DMS53 treated with DMSO at 0.1 percent for 48 hours (cell line): ENCODE measurements at regions not wholly inside any gene's neighbourhood (a gene's known extent, or its start where the extent isn't known, plus 50 kb on each side); places are given as distances from the start of the nearest gene placed in this dataset.
A peak's percentile ranks its signal among the peaks of the same experiment; 100 is the strongest.

Experiments used
- DNase-seq: peaks from one replicate; lab custom pipeline; 2025; ENCODE audit not compliant: unreplicated experiment; lab: John Stamatoyannopoulos, UW

DNA sequence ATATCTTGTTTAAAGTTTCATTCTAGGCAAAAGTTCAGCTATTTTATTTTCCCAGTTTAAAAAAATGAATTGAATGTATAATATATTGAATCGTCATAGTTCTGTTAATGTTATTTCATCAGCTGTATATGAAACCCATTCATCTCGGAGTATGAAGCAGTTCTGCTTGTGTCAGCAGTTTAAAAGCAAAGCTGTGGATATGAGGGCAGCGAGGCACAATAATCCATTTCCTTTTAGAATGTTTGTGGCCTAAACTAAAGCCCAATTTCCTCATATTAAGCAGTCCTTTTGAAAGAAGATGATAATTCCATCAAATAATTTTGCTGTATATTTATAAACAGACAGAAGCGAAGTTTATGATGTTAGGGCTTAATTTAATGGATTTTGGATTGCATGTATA, 300.1 kb downstream of the SAMD5 start:
- DNase-seq: no peak

DNA sequence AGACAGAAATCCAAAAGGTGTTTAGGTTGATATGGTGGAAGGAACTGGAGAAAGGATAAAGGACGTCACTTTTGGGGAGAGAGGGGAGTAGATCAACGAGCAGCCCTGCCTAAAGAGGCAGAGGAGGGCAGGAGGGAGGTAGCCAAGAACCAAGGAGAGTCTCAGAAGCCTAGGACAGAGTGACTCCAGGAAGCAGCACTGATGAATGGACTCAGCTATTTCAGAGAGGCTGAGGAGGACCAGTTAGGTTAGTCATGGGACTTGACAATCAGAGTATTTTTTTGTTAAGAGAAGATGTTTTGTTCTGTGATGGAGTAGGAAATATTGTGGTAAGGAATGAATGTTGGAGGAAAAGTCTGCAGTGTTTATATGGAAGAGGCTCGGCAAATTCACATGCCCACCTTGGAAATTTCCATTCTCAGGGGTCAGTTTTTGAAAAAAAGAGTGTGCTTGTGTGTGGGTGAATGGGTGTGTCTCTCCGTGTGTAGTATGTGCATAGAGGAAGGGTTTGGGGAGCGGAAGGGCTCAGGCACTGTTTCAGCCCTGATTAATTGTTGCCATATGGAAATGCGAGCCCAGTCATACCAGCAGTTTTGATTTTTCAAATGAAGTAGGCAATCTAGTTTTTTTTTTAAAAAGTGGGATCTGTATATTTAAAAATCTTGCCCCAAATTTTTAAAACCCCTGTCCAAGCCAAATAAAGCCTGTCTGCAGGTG, 303.6 kb downstream of the SAMD5 start:
- no peak for DNase-seq

DNA sequence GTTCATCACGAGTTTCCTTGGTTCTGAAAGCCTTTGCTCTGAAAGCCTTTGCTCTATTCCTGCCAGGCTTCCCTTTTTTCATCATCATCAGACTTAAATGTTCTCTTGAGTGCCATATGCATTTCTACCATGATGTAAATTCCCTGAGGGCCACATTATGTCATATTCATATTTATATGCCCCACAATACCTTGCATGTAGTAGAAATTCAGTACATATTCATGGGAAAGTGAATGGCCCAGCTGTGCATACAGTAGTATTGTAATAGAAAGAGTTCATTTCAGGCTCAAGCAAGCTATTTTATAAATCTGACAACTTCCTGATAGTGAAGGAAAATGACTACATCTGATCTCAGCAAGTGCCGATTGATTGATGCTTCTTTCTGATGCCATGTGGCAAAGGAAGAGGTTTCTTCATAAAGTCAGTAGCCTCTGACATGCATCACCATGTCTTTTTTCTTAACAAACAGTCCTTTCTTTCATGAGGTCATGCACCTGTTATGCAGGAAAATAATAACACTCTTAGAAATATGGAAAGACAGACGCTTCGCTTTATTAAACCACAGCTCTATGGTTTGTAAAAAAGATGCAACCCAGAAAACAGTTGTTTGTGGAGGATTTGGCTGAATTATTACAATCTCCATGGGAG, 308.7 kb downstream of the SAMD5 start:
- no peak for DNase-seq

DNA sequence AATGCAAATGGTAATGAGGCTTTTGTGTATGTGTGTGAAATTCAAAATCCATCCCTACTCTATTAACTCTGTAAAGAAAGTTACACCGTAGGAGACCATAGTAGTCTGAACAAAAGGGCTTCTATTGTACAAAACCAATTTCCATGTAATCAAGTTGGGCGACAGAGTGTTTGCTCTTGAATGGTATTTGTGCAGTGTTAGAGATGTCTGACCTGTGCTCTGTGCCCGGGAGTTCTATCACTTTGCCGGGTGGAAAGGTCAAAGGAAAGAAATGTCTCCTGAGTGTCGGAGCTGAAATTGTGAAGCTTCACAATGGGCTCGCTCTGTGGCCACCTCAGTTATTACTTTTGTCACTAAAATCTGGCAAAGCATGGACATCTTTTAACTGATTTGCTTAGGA, 312.0 kb downstream of the SAMD5 start:
- no peak for DNase-seq

DNA sequence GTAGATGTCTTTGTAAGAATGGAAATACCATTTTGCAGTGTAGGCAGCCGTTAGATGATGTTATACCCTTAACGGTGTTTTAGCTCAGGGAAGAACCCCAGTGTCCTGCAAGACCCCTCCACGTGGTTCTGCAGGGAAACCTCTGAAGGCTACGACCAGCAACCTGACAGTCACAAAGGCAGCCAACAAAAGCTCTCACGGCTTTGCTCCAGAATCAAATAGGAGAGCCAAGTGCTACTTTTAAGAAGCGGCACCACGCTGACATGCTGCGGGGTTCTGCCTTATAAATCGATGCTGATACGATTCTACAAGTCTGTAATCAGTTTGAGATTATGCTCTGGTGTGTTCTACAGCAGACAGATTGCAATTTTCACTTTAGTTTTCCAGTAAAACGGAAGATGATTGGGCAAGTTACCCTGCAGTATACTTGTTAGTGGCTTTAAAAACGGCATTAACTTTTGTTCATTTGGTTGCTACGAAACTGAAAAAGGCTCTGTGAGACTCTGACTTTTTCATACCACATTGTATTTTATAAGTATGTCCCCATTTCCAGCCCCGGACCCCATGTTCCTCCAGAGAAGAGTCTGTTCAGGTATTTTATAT, 312.9 kb downstream of the SAMD5 start:
- DNase-seq: no peak

DNA sequence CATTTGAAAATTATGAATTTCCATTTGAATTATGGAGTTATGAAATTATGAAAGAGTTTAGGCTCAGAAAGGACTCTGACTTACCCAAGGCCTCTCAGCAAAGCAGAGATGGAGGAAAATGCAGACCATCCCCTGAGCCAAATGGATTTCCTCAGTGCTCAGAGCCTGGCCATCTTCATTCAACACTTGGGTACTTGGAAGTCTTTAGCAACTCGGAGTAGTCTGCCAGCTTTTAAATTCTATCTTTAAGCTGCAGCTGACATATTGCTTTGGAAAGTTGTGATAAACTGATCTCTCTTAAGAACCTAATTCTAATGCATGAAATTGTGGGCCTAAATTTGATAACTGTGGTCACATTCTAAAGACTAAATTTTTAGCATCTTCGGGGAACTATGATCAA, 315.4 kb downstream of the SAMD5 start:
- DNase-seq: no peak

DNA sequence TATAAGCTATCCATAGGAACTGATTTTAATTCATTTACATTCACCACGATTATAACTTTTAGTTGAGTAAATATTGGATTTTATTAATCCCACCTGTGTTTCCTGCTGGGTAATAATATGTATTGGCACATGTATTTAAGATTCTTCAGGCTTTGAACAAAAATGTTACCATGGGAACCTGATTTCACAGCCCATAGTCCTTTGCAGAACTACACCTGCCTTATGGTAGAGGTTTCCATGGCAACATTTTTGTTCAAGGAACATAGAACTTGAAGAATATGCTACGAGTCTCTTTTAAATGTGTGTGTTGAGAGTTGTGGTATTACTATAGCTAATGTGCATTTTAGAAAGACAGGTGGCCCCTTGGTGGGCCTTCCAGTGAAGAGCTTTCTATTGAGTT, 317.4 kb downstream of the SAMD5 start:
- DNase-seq: no peak

DNA sequence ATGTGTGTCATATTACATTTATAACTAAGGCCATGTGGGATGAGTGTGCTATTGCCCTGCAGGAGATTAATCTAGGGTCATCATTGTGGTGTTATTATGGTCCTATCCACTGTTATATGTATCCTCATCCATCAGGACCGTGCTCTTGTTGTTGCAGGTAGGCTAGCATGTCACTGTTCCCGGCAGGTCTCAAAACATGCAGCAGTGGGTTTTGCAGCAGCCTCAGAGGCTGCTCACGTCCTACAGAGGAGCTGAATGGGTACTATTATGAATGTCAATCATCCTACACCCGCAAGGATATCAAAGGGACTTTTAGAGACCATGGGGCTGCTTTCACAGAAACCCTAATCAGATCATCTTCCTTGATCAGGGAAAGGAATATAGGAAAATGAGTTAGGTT, 318.2 kb downstream of the SAMD5 start:
- DNase-seq: no peak

DNA sequence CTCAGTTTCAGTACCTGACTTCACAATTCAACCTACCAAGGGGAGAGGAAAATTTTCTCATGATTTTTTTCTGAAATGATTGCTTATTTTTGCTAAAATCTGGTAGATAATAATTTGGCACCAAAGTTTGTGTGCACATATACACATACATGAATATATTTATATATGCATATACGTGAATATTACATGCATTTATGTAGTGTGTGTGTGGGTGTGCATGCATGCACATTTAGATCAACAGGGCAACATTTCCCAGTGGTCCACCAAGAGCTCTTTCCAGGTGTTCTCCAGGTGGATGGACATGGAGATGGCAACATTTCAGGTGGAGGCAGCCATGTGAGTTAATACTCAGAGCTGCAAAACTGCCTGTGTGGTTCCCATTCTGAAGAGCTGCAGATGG, 320.9 kb downstream of the SAMD5 start:
- DNase-seq: no peak

DNA sequence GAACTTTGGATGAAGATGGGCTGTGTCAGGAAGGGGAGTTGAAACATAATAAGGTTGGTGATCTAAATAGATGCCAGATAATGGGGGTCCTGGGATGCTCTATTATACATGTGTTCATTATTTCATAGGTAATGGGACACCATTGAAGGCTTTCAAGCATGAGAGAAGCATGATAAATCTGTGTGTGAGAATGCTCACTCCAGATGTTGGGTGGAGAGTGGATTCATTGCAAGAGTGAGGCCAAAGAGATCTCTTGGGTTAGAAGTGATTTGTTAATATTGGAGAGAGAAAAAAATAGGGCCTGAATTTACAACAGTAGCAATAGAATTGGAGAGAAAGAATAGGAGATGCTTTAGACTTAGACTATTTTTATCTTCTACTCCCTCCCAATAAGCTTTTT, 321.3 kb downstream of the SAMD5 start:
- no peak for DNase-seq

DNA sequence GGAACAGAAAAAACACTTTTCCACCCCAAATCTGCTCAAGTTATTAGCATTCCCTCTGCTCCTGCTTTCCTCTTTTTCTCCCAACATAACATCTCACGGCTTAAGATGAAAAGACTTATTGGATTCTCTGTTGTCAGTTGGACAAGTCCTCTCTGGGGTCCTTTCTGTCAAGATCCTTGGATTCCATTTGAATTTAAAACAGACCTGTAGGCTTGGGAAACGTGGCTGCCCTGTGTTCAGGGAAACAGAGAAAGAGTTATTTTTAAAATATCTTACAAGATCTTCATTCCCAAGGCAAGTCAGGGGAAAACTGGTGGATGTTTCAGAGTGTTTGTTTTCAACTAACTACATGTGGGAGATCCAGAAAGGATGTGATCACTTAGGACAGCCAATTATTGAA, 322.9 kb downstream of the SAMD5 start:
- no peak for DNase-seq

DNA sequence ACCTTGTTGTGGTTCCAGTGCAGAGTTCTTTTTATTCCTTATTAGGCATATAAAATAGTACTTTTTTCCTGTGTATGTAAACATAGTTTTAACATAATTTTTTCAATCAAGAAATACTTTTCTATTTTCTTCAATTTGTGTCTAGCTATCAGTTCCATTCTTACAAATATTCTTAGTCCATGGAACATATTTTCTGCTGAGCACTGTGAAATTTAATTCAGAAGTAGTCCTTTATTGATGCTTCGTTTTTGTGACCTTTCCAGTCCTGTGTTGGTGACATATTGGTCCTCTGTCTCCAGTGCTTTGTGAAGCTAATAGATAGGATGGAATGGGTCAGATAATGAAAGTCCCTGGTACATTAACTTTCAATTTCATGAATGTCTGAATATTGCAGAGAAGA, 325.1 kb downstream of the SAMD5 start:
- no peak for DNase-seq

DNA sequence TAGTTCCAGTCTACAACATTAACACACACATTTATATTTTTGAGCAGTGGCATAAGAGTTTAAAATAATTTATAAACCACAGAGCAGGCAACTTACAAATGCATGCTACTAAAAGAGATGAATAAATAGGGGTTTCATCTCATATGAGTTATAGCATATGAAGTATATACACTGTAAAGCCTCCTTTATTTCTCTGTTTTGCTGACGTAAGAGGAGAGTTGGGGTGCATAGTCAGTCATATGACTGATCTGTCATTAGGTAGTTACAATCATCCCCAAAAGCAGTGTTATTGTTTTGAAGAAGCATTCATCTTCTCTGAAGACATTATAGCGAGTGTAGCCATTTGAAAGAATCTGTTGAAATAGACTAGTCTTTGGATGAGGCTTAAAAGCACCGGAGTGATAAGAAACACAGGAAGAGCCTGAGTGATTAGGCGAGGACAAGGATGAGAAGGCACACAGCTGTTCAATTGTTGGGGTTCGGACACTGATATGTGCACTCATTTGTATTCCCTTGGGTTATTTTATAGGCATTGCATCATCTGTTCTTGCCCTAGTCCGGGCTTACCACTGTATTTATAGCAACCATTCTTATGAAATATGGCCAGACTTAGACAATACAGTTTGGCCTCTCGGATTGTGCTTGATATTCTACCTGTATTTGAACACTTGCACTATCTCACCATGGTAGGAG, 325.7 kb downstream of the SAMD5 start:
- no peak for DNase-seq

DNA sequence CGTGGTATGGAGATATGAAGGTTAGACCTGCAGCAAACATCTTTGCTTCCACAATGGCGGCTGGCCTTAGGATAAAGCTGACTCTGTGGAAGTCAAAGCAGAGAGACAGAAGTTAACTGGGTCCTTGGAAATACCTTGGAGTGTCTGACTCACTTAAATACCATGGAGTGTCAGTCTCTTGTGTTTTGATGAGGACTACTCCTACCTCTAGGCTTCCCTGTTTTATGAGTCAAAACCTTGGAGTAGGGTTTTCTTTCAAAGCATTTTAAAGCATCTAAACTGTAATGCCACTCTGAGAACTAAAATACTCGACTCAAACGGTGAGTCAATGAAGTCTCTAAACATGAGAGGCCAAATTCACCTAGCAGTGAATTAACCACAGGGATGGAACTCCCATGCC, 329.1 kb downstream of the SAMD5 start:
- no peak for DNase-seq

DNA sequence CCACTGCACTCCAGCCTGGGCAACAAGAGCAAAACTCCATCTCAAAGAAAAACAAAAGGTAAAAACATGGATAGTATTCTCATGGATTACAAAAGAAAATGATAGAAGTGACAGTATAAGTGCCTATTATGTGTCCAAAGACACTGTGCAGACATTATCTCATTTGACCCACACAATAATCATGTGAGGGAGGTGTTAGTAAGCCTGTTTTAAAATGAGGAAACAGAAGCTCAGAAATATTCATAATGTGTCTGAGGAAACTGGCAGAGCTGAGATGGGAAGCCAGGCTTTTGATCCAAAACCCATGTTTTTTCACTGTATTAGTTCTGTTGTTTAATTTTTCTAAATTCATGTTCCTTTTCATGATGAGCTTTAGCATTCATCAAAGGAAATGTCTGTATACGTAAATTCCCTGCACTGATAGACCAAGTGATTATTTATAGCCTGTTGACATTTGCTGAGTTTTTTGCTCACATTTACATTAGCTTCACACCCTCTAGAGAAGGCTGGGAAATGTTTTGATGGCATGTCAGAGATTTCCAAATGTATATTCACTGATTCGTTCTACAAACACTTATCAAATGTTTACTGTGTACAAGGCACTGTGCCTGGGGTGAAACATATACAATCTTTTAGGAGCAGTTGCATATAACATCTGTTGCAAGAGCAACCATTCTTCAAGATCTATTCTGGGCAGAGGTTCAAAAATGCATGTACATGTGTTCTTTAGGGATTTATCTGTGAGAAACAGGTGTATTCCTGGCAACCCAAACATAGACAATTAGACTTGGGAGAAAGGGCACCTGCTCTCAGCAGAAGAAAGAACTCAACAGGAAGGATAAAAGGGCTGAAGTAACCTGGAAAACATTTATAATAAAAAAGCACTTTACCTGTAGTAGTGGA, 331.5 kb downstream of the SAMD5 start:
- DNase-seq: peak; percentile 26

DNA sequence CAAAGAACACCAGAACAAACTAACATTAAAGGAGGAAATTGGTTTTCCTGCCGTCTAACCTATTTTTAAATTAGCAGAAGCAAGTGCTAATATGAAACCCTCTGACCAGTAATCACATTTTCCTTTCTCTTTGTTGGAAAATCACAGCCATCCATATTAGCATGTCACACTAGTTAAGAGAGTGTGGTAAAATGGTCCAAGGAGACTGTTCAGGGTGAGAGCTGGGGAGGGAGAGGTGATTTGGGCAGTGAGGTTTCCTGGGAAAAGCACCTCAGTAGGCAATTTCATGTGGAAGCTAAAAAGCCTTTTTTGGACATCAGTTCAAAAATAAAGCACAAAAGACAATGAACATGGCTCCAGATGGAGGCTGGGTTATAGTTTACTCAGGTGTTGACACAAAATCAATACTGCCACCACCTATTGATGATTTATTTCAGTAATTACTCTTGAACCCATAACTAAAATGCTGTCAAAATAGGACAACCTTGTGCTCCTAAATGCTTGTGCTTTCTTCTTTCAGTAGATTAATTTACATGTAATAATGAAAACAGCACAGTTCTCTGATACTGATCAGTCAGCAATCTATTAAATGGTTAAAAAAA, 333.2 kb downstream of the SAMD5 start:
- no peak for DNase-seq

DNA sequence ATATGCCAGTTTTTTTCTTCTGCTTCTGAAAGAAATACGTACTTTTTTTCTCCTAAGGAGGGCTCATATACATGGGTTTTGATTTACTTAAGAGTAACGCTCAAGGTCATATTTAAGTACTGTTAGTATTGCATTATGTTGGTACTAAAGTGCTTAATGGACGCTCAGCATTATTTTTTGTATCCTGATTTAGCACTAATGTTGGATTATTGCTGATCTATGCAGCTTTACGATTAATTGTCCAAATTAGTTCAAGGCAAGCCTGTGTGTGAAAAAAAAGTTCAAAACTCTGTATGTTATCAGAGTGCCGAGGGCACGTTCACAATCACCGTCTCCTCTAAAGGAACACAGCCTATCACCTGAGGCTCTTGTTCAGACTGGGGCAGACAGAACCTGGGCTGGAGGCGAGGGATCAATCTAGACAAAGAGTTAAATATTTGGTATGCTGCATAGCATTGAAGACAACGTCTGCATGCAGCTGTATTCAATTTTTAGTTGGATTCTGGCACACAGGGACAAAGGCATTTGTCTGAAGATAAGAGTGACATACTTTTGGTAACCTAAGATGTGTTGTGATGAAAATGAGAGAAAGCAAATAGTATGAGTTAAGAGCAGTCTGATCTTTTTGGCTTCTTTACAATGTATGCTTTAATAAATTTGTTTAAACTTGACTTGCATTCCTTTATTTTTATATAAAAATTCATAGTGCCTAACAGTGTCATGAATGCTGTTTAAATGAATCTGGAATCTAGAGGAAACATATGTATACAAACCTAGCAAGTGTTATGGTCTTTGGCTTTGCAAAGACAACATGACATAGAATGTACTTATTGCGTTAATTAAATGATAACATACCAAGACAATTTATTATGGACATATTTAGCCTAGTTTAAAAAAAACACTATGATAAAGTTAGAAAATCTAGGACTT, 341.2 kb downstream of the SAMD5 start:
- DNase-seq: no peak

DNA sequence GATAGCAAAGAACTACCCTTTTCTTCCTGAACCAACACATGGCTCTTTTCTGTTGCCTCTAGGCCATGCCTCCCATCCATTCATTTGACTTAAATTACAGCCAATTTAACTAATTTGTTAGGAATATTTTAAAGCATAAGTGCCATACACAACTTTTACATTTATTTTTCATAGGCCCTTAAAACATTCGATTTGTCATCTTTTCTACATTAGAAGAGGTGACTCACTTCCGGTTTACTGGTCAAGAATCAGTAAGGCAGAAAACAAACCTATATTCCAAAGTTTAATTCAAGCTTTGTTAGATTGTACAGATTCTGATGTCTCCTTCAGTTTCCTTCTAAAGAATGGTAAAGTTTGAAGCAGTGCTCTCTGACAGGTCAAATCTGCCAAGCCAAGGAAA, 344.3 kb downstream of the SAMD5 start:
- no peak for DNase-seq

DNA sequence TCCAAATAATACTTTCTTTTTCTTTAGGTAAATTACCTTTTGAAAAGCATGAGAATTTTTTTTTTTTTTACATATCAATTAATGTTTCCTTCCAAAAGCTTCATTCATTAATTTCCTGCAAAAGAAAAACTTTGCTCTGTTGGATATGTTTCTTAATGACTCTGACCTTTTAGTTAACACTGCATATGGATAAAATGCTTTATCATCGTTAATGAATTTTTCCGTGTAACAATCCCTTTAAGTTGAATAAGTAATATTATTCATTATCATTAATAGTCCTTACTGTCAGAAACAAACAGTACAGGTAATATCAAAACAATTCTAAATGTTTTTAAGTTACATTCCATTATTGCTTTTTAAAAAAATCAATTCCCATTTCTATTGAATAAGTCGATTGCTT, 345.1 kb downstream of the SAMD5 start:
- DNase-seq: no peak
